NCI-H1092 (cell line): ENCODE measurements at regions not wholly inside any gene's neighbourhood (a gene's known extent, or its start where the extent isn't known, plus 50 kb on each side); places are given as distances from the start of the nearest gene placed in this dataset.
A peak's percentile ranks its signal among the peaks of the same experiment; 100 is the strongest.
"Not testable (repeated sequence)": the region's sequence is repeated elsewhere in the genome, so short reads cannot be mapped to it uniquely, and the experiment has no call there.

Experiments used
- DNase-seq: peaks from one replicate; lab custom pipeline; 2025; lab: John Stamatoyannopoulos, UW

GRCh38 chr7:3138206-3138605, 94.5 kb upstream of the CARD11 start:
- DNase-seq = no peak

GRCh38 chr7:3138997-3139396, 95.3 kb upstream of the CARD11 start:
- DNase-seq = no peak

GRCh38 chr7:3140834-3141233, 97.2 kb upstream of the CARD11 start:
- no peak for DNase-seq

GRCh38 chr7:3141326-3141725, 97.7 kb upstream of the CARD11 start:
- DNase-seq = no peak

- peak; percentile 28 for DNase-seq
These were observed 100.5 kb upstream of the CARD11 start for GRCh38 chr7:3143869-3144775.

- not testable (repeated sequence) for DNase-seq
These were observed 101.1 kb upstream of the CARD11 start for GRCh38 chr7:3144776-3145125.

GRCh38 chr7:3146571-3147226, 103.0 kb upstream of the CARD11 start:
- no peak for DNase-seq

- not testable (repeated sequence) for DNase-seq
These were observed 104.8 kb upstream of the CARD11 start for GRCh38 chr7:3148471-3148870.

GRCh38 chr7:3149231-3149995, 105.7 kb upstream of the CARD11 start:
- DNase-seq = no peak

GRCh38 chr7:3150027-3150426, 106.4 kb upstream of the CARD11 start:
- DNase-seq = no peak

GRCh38 chr7:3151784-3152183, 108.1 kb upstream of the CARD11 start:
- DNase-seq = no peak

GRCh38 chr7:3152714-3153113, 109.0 kb upstream of the CARD11 start:
- no peak for DNase-seq

GRCh38 chr7:3153118-3153517, 109.5 kb upstream of the CARD11 start:
- no peak for DNase-seq

GRCh38 chr7:3154317-3154716, 110.7 kb upstream of the CARD11 start:
- no peak for DNase-seq

GRCh38 chr7:3154881-3155494, 111.3 kb upstream of the CARD11 start:
- peak; percentile 24 for DNase-seq

- DNase-seq = no peak
These were observed 112.8 kb upstream of the CARD11 start for GRCh38 chr7:3156508-3156907.

- DNase-seq = no peak
These were observed 114.1 kb upstream of the CARD11 start for GRCh38 chr7:3157566-3158287.

GRCh38 chr7:3158341-3158760, 114.7 kb upstream of the CARD11 start:
- DNase-seq = no peak

GRCh38 chr7:3159039-3159438, 115.4 kb upstream of the CARD11 start:
- no peak for DNase-seq

GRCh38 chr7:3159445-3159844, 115.8 kb upstream of the CARD11 start:
- no peak for DNase-seq

- not testable (repeated sequence) for DNase-seq
These were observed 116.3 kb upstream of the CARD11 start for GRCh38 chr7:3159926-3160325.

GRCh38 chr7:3162289-3162688, 118.6 kb upstream of the CARD11 start:
- no peak for DNase-seq
